GM18868 (cell line): ENCODE measurements at regions not wholly inside any gene's neighbourhood (a gene's known extent, or its start where the extent isn't known, plus 50 kb on each side); places are given as distances from the start of the nearest gene placed in this dataset.

ENCODE experiments used
- ATAC-seq: cut with Tn5 transposase; IDR thresholded peaks from one replicate; pipeline ENCODE4 v1.9.1; 2021; ENCODE audit warnings: mild to moderate bottlenecking, moderate library complexity; ENCODE audit not compliant: unreplicated experiment

GRCh38 chr11:109794501-109794900 is 298.7 kb upstream of the ZC3H12C start:
- ATAC-seq, result no peak

- ATAC-seq, result no peak
Measured at GRCh38 chr11:109795234-109795633, 298.0 kb upstream of the ZC3H12C start.

GRCh38 chr11:109796253-109796652 is 296.9 kb upstream of the ZC3H12C start:
- ATAC-seq, result no peak

GRCh38 chr11:109798521-109798920 is 294.7 kb upstream of the ZC3H12C start:
- no peak for ATAC-seq

- ATAC-seq, result no peak
Measured at GRCh38 chr11:109799604-109800003, 293.6 kb upstream of the ZC3H12C start.

- ATAC-seq, result no peak
Measured at GRCh38 chr11:109804911-109805310, 288.3 kb upstream of the ZC3H12C start.

GRCh38 chr11:109806205-109806604 is 287.0 kb upstream of the ZC3H12C start:
- no peak for ATAC-seq

GRCh38 chr11:109808569-109808968 is 284.6 kb upstream of the ZC3H12C start:
- no peak for ATAC-seq

- no peak for ATAC-seq
Measured at GRCh38 chr11:109814824-109815223, 278.4 kb upstream of the ZC3H12C start.

- no peak for ATAC-seq
Measured at GRCh38 chr11:109815500-109816150, 277.6 kb upstream of the ZC3H12C start.

- peak; percentile 63 for ATAC-seq
Measured at GRCh38 chr11:109818290-109818689, 274.9 kb upstream of the ZC3H12C start.

- no peak for ATAC-seq
Measured at GRCh38 chr11:109819410-109819809, 273.8 kb upstream of the ZC3H12C start.

- ATAC-seq, result no peak
Measured at GRCh38 chr11:109821511-109821910, 271.7 kb upstream of the ZC3H12C start.

GRCh38 chr11:109822436-109823102 is 270.6 kb upstream of the ZC3H12C start:
- ATAC-seq, result no peak

- no peak for ATAC-seq
Measured at GRCh38 chr11:109828387-109828786, 264.8 kb upstream of the ZC3H12C start.

- no peak for ATAC-seq
Measured at GRCh38 chr11:109838026-109838425, 255.2 kb upstream of the ZC3H12C start.

GRCh38 chr11:109845437-109845836 is 247.8 kb upstream of the ZC3H12C start:
- ATAC-seq, result no peak

- ATAC-seq, result no peak
Measured at GRCh38 chr11:109847621-109848020, 245.6 kb upstream of the ZC3H12C start.

- no peak for ATAC-seq
Measured at GRCh38 chr11:109849051-109849450, 244.1 kb upstream of the ZC3H12C start.

GRCh38 chr11:109849946-109850345 is 243.2 kb upstream of the ZC3H12C start:
- no peak for ATAC-seq

- no peak for ATAC-seq
Measured at GRCh38 chr11:109851780-109852390, 241.3 kb upstream of the ZC3H12C start.

GRCh38 chr11:109853156-109853776 is 239.9 kb upstream of the ZC3H12C start:
- ATAC-seq, result peak; percentile 89
